Liver (tissue), 8 donors: ENCODE measurements at regions not wholly inside any gene's neighbourhood (a gene's known extent, or its start where the extent isn't known, plus 50 kb on each side); places are given as distances from the start of the nearest gene placed in this dataset.

Experiments used
- DNase-seq: peaks from one replicate; pipeline ENCODE4 v3.0.0-alpha.2; 2017; ENCODE audit warnings: low spot score
- H3K27ac ChIP-seq, 2 donors: one replicate each; pipeline ENCODE4 v1.7.0; 2013; ENCODE audit warnings: inconsistent platforms in 2 of 2, low read length in 2 of 2, control low read depth in 1 of 2, low read depth in 1 of 2, mild to moderate bottlenecking in 1 of 2
- H3K27me3 ChIP-seq, 4 donors: one replicate each; pipeline versions ENCODE4 v1.6.1 to v1.7.0; 2013; ENCODE audit warnings: low read length in 3 of 4, inconsistent platforms in 1 of 4, mild to moderate bottlenecking in 1 of 4, moderate library complexity in 1 of 4; ENCODE audit not compliant: control insufficient read depth in 4 of 4, insufficient read depth in 4 of 4
- H3K36me3 ChIP-seq, 4 donors: one replicate each; pipeline versions ENCODE4 v1.6.1 to v1.7.0; 2013; ENCODE audit warnings: low read length in 3 of 4, mild to moderate bottlenecking in 3 of 4, low read depth in 1 of 4, moderate library complexity in 1 of 4; ENCODE audit not compliant: control insufficient read depth in 4 of 4, insufficient read depth in 3 of 4
- H3K4me1 ChIP-seq, 4 donors: one replicate each; pipeline versions ENCODE4 v1.6.1 to v1.7.0; 2013; ENCODE audit warnings: low read length in 3 of 4, mild to moderate bottlenecking in 3 of 4, moderate library complexity in 1 of 4; ENCODE audit not compliant: control insufficient read depth in 4 of 4, insufficient read depth in 4 of 4
- H3K4me3 ChIP-seq, 3 donors: one replicate each; pipeline versions ENCODE4 v1.6.1 to v1.7.0; 2013; ENCODE audit warnings: low read length in 3 of 3, control low read depth in 1 of 3, low read depth in 1 of 3, mild to moderate bottlenecking in 1 of 3
- H3K9ac ChIP-seq, 2 donors: one replicate each; pipeline ENCODE4 v1.7.0; 2013; ENCODE audit warnings: low read length in 2 of 2, mild to moderate bottlenecking in 2 of 2, moderate library complexity in 2 of 2, control low read depth in 1 of 2, low read depth in 1 of 2
- H3K9me3 ChIP-seq, 4 donors: one replicate each; pipeline versions ENCODE4 v1.6.1 to v1.7.0; 2013; ENCODE audit warnings: low read length in 3 of 4; ENCODE audit not compliant: control insufficient read depth in 4 of 4
- EGR1 ChIP-seq, 2 donors: IDR thresholded peaks; 2 replicates each; pipeline ENCODE4 v1.6.1; 2016 to 2018; ENCODE audit warnings: antibody characterized with exemption in 2 of 2, low read depth in 2 of 2
- FOXA1 ChIP-seq: IDR thresholded peaks from 2 replicates; pipeline ENCODE4 v1.6.1; 2016; ENCODE audit warnings: antibody characterized with exemption
- FOXA2 ChIP-seq: IDR thresholded peaks from 2 replicates; pipeline ENCODE4 v1.6.1; 2016; ENCODE audit warnings: antibody characterized with exemption
- GABPA ChIP-seq, 2 donors: IDR thresholded peaks in 1 of 2; conservative IDR thresholded peaks in 1 of 2; 2 replicates each; pipeline ENCODE4 v1.6.1; 2016; ENCODE audit warnings: antibody characterized with exemption in 2 of 2, mild to moderate bottlenecking in 1 of 2, moderate library complexity in 1 of 2
- HNF4A ChIP-seq, 2 donors: conservative IDR thresholded peaks; 2 replicates each; pipeline ENCODE4 v1.6.1; 2016; ENCODE audit warnings: antibody characterized with exemption in 2 of 2, mild to moderate bottlenecking in 2 of 2
- HNF4G ChIP-seq: IDR thresholded peaks from 2 replicates; pipeline ENCODE4 v1.6.1; 2016; ENCODE audit warnings: antibody characterized with exemption
- JUND ChIP-seq, 2 donors: IDR thresholded peaks; 2 replicates each; pipeline ENCODE4 v1.6.1; 2016; ENCODE audit warnings: antibody characterized with exemption in 2 of 2
- NR2F2 ChIP-seq: IDR thresholded peaks from 2 replicates; pipeline ENCODE4 v1.6.1; 2016; ENCODE audit warnings: antibody characterized with exemption
- RAD21 ChIP-seq, 2 donors: IDR thresholded peaks; 2 replicates each; pipeline ENCODE4 v1.6.1; 2016; ENCODE audit warnings: antibody characterized with exemption in 2 of 2, mild to moderate bottlenecking in 2 of 2
- TAF1 ChIP-seq: conservative IDR thresholded peaks from 2 replicates; pipeline ENCODE4 v1.6.1; 2016; ENCODE audit warnings: antibody characterized with exemption, mild to moderate bottlenecking
- YY1 ChIP-seq: IDR thresholded peaks from 2 replicates; pipeline ENCODE4 v1.6.1; 2016; ENCODE audit warnings: antibody characterized with exemption, mild to moderate bottlenecking
- WGBS: extraction: QIAGEN DNeasy Blood & Tissue Kit; methylation state at CpG from one replicate; pipeline ENCODE4 v1.1.7; 2013; 5-methylcytosine and 5-hydroxymethylcytosine counted together
- TF ChIP-seq, protein P1 (sequence below): IDR thresholded peaks from 2 replicates; pipeline ENCODE4 v1.6.1; 2016; ENCODE audit warnings: antibody characterized with exemption
- TF ChIP-seq, protein P2 (sequence below): IDR thresholded peaks from 2 replicates; pipeline ENCODE4 v1.6.1; 2016; ENCODE audit warnings: antibody characterized with exemption
- TF ChIP-seq, protein P3 (sequence below): fragments of 150-350 bp; IDR thresholded peaks from 2 replicates; pipeline ENCODE4 v1.5.1; 2017; ENCODE audit warnings: improper control_type of control experiment, low read depth, low read length; ENCODE audit not compliant: missing input control
- TF ChIP-seq, protein P4 (sequence below): IDR thresholded peaks from 2 replicates; pipeline ENCODE4 v1.6.1; 2016; ENCODE audit warnings: antibody characterized with exemption, mild to moderate bottlenecking
- TF ChIP-seq, protein P5 (sequence below): IDR thresholded peaks from 2 replicates; pipeline ENCODE4 v1.6.1; 2016; ENCODE audit warnings: antibody characterized with exemption
- donor health status: healthy.
- donor health status: healthy.
- donor health status: healthy.
- donor health status: healthy.
- donor health status: healthy.

DNA sequence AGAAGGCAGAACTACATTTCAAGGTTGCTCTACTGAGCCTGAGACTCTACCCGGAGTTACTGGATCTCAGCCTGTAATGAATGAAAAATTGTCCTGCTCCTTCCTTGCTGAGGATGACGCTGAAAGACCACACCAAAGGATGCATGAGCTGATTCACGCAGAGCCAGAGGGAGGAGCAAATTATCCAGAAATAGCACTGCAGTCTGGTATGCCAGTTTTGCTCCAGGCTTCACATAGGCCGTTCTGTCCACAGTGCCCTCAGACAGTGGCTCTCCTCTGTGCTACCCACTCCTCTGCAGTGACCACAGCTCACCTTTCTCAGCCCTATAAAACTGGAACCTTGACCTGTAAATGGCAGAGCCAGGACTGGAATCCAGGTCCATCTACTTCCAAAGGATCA lies 79.3 kb upstream of the GALNT18 start:
- no peak overlapping the region for H3K27ac ChIP-seq
- no peak overlapping the region for H3K9ac ChIP-seq
- H3K4me1 ChIP-seq, result no peaks in the 10 kb centered on the region
- no peaks in the 10 kb centered on the region for H3K36me3 ChIP-seq
- DNase-seq, result no peak
- no peak overlapping the region for H3K4me3 ChIP-seq
- no peaks in the 10 kb centered on the region for H3K9me3 ChIP-seq
- no peak for TF ChIP-seq FOXA1
- TF ChIP-seq, protein P1, sequence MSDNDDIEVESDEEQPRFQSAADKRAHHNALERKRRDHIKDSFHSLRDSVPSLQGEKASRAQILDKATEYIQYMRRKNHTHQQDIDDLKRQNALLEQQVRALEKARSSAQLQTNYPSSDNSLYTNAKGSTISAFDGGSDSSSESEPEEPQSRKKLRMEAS, result no peak
- TF ChIP-seq HNF4A (conservative IDR thresholded peaks at IDR 0.05), result no peak
- no peak for TF ChIP-seq TAF1
- TF ChIP-seq FOXA2, result no peak
- no peak for TF ChIP-seq HNF4G
- TF ChIP-seq, protein P2, sequence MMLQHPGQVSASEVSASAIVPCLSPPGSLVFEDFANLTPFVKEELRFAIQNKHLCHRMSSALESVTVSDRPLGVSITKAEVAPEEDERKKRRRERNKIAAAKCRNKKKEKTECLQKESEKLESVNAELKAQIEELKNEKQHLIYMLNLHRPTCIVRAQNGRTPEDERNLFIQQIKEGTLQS, result no peak
- no peak for TF ChIP-seq NR2F2
- TF ChIP-seq, protein P3, sequence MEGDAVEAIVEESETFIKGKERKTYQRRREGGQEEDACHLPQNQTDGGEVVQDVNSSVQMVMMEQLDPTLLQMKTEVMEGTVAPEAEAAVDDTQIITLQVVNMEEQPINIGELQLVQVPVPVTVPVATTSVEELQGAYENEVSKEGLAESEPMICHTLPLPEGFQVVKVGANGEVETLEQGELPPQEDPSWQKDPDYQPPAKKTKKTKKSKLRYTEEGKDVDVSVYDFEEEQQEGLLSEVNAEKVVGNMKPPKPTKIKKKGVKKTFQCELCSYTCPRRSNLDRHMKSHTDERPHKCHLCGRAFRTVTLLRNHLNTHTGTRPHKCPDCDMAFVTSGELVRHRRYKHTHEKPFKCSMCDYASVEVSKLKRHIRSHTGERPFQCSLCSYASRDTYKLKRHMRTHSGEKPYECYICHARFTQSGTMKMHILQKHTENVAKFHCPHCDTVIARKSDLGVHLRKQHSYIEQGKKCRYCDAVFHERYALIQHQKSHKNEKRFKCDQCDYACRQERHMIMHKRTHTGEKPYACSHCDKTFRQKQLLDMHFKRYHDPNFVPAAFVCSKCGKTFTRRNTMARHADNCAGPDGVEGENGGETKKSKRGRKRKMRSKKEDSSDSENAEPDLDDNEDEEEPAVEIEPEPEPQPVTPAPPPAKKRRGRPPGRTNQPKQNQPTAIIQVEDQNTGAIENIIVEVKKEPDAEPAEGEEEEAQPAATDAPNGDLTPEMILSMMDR, result no peak
- TF ChIP-seq, protein P4, sequence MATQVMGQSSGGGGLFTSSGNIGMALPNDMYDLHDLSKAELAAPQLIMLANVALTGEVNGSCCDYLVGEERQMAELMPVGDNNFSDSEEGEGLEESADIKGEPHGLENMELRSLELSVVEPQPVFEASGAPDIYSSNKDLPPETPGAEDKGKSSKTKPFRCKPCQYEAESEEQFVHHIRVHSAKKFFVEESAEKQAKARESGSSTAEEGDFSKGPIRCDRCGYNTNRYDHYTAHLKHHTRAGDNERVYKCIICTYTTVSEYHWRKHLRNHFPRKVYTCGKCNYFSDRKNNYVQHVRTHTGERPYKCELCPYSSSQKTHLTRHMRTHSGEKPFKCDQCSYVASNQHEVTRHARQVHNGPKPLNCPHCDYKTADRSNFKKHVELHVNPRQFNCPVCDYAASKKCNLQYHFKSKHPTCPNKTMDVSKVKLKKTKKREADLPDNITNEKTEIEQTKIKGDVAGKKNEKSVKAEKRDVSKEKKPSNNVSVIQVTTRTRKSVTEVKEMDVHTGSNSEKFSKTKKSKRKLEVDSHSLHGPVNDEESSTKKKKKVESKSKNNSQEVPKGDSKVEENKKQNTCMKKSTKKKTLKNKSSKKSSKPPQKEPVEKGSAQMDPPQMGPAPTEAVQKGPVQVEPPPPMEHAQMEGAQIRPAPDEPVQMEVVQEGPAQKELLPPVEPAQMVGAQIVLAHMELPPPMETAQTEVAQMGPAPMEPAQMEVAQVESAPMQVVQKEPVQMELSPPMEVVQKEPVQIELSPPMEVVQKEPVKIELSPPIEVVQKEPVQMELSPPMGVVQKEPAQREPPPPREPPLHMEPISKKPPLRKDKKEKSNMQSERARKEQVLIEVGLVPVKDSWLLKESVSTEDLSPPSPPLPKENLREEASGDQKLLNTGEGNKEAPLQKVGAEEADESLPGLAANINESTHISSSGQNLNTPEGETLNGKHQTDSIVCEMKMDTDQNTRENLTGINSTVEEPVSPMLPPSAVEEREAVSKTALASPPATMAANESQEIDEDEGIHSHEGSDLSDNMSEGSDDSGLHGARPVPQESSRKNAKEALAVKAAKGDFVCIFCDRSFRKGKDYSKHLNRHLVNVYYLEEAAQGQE, result no peak
- no peak for TF ChIP-seq YY1
- no peaks in the 10 kb centered on the region for H3K27me3 ChIP-seq
- 80% methylated on average over 4 of the region's 4 CpGs for WGBS

DNA sequence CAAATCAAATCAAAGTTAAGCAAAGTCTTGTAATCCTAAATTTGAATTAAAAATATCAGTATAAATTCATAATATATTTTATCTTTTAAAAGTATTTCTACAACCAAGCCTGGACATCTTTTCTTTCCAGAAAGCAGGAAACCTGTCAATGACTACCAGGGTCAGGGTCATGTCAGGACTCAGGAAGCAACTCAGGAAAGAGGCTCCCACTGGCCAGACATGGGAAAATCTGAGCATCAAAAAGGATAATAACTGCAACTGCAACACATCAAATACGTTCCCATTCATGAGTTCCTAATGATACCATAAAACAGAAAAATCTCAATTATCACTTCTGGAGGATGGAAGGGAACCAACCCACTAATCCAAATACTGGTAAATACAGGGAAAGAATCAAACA lies 76.0 kb upstream of the GALNT18 start:
- no peaks in the 10 kb centered on the region for H3K27me3 ChIP-seq
- no peaks in the 10 kb centered on the region for H3K4me1 ChIP-seq
- WGBS, result 66% methylated on average over 1 of the region's 1 CpG
- H3K4me3 ChIP-seq, result no peak overlapping the region
- DNase-seq, result no peak
- H3K9ac ChIP-seq, result no peak overlapping the region
- no peak overlapping the region for H3K27ac ChIP-seq
- H3K9me3 ChIP-seq, result no peaks in the 10 kb centered on the region
- no peak for TF ChIP-seq RAD21 (IDR thresholded peaks at IDR 0.05)
- no peak for TF ChIP-seq GABPA (IDR thresholded peaks at IDR 0.05 in 1 of 2, conservative IDR thresholded peaks at IDR 0.05 in 1 of 2)
- TF ChIP-seq, protein P5, sequence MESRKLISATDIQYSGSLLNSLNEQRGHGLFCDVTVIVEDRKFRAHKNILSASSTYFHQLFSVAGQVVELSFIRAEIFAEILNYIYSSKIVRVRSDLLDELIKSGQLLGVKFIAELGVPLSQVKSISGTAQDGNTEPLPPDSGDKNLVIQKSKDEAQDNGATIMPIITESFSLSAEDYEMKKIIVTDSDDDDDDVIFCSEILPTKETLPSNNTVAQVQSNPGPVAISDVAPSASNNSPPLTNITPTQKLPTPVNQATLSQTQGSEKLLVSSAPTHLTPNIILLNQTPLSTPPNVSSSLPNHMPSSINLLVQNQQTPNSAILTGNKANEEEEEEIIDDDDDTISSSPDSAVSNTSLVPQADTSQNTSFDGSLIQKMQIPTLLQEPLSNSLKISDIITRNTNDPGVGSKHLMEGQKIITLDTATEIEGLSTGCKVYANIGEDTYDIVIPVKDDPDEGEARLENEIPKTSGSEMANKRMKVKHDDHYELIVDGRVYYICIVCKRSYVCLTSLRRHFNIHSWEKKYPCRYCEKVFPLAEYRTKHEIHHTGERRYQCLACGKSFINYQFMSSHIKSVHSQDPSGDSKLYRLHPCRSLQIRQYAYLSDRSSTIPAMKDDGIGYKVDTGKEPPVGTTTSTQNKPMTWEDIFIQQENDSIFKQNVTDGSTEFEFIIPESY, result no peak
- no peak for TF ChIP-seq JUND (IDR thresholded peaks at IDR 0.05)
- TF ChIP-seq, protein P2, result no peak
- TF ChIP-seq FOXA1, result no peak
- no peak for TF ChIP-seq YY1
- no peak for TF ChIP-seq EGR1 (IDR thresholded peaks at IDR 0.05; ENCODE audit: low read depth in 2 of 2)
- no peaks in the 10 kb centered on the region for H3K36me3 ChIP-seq
